Natural killer cell (primary cell): ENCODE measurements at regions not wholly inside any gene's neighbourhood (a gene's known extent, or its start where the extent isn't known, plus 50 kb on each side); places are given as distances from the start of the nearest gene placed in this dataset.
"Not testable (repeated sequence)": the region's sequence is repeated elsewhere in the genome, so short reads cannot be mapped to it uniquely, and the experiment has no call there.

Source experiments
- ATAC-seq, 3 donors: fragments of 150-1000 bp in 2 of 3; fragments of 200-7000 bp in 1 of 3; cut with Tn5 transposase; 1 replicate in 1 of 3; 2 replicates in 2 of 3; pipeline ENCODE4 v1.10.0; 2021; ENCODE audit warnings: mild to moderate bottlenecking in 2 of 3, moderate library complexity in 2 of 3
- DNase-seq, 2 donors: peaks; one replicate each; pipeline versions ENCODE4 v3.0.0 to v3.0.0-alpha.2; 2013 to 2021; ENCODE audit warnings: mixed read lengths in 1 of 2
- H3K27ac ChIP-seq: one replicate; pipeline ENCODE4 v1.5.1; 2013; ENCODE audit warnings: mild to moderate bottlenecking, low read length
- H3K27me3 ChIP-seq: one replicate; pipeline ENCODE4 v1.6.1; 2013; ENCODE audit warnings: low read length; ENCODE audit not compliant: control insufficient read depth, insufficient read depth
- H3K36me3 ChIP-seq: one replicate; pipeline ENCODE4 v1.6.1; 2013; ENCODE audit warnings: low read length; ENCODE audit not compliant: control insufficient read depth, insufficient read depth
- H3K4me1 ChIP-seq: one replicate; pipeline ENCODE4 v1.6.1; 2013; ENCODE audit warnings: low read length; ENCODE audit not compliant: control insufficient read depth, insufficient read depth
- H3K4me3 ChIP-seq: one replicate; pipeline ENCODE4 v1.5.1; 2013; ENCODE audit warnings: low read length
- H3K9me3 ChIP-seq: one replicate; pipeline ENCODE4 v1.6.1; 2013; ENCODE audit warnings: low read length; ENCODE audit not compliant: control insufficient read depth, insufficient read depth
- H3K27ac Mint-ChIP-seq, 2 donors: one replicate each; pipeline ENCODE4 v1.8.0; 2022; ENCODE audit warnings: mild to moderate bottlenecking in 2 of 2, mixed read lengths in 2 of 2, moderate library complexity in 1 of 2
- H3K27me3 Mint-ChIP-seq, 2 donors: one replicate each; pipeline ENCODE4 v1.8.0; 2022; ENCODE audit warnings: low read depth in 2 of 2, mixed read lengths in 2 of 2
- H3K36me3 Mint-ChIP-seq: one replicate; pipeline ENCODE4 v1.8.0; 2022; ENCODE audit warnings: mixed read lengths
- H3K4me1 Mint-ChIP-seq, 2 donors: one replicate each; pipeline ENCODE4 v1.8.0; 2022; ENCODE audit warnings: mixed read lengths in 2 of 2
- H3K4me3 Mint-ChIP-seq: one replicate; pipeline ENCODE4 v1.8.0; 2022; ENCODE audit warnings: mild to moderate bottlenecking, moderate library complexity, mixed read lengths
- H3K9me3 Mint-ChIP-seq, 2 donors: one replicate each; pipeline ENCODE4 v1.8.0; 2022; ENCODE audit warnings: mixed read lengths in 2 of 2
- WGBS: methylation state at CpG from one replicate; pipeline ENCODE4 v1.1.7; 2013; ENCODE audit warnings: missing lambda C conversion rate; ENCODE audit not compliant: insufficient coverage; 5-methylcytosine and 5-hydroxymethylcytosine counted together
- intact Hi-C: fragments of 100-400 bp; cut with micrococcal nuclease; formaldehyde crosslinking; loops from one replicate; pipeline ENCODE4 v1.14.2; 2022
- TF ChIP-seq, protein P1 (sequence below): fragments of 200-600 bp; IDR thresholded peaks from one replicate; pipeline ENCODE4 v1.8.0; 2022; ENCODE audit warnings: antibody characterized with exemption

DNA sequence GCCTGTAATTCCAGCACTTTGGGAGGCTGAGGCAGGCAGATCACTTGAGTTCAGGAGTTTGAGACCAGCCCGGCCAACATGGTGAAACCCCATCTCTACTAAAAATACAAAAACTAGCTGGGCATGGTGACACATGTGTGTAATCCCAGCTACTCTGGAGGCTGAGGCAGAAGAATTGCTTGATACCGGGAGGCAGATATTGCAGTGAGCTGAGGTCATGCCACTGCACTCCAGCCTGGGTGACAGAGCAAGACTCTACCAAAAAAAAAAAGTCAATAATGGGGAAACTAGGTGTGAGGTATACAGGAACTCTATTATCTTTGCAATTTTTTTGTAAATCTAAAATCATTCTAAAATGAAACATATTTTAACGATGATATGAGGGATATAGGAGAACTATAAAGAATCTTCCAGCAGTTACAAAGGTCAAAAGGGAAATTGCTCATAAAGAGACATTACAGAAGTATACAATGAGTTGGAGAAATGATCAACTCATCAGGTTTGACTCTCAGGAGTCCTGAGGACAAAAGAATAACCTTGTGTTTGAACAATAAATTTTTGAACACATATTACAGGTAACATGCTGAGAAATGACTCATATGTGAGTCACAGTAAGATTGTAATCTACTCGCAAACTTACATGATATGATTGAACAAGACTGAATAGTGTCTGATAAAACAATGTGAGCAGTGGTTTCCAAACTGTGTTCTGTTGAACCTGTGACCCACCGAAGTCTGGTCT is 272.6 kb downstream of the FGFR2 start:
- intact Hi-C loops: no loop called here
- Mint-ChIP-seq H3K4me1 (no peaks in the 10 kb centered on the region), H3K36me3 (no peaks in the 10 kb centered on the region), H3K27ac (no peak overlapping the region), H3K9me3 (no peaks in the 10 kb centered on the region), H3K4me3 (no peak overlapping the region), H3K27me3 (peaks cover 0 to 3% of the 10 kb centered on the region in 2 donors)
- no peaks in the 10 kb centered on the region for H3K36me3 ChIP-seq
- 90% methylated on average over 4 of the region's 5 CpGs for WGBS
- H3K4me3 ChIP-seq: no peak overlapping the region
- no peak for DNase-seq
- H3K4me1 ChIP-seq: no peaks in the 10 kb centered on the region
- H3K9me3 ChIP-seq: no peaks in the 10 kb centered on the region
- ATAC-seq: no peak
- H3K27ac ChIP-seq: no peak overlapping the region
- no peaks in the 10 kb centered on the region for H3K27me3 ChIP-seq
- TF ChIP-seq, protein P1, sequence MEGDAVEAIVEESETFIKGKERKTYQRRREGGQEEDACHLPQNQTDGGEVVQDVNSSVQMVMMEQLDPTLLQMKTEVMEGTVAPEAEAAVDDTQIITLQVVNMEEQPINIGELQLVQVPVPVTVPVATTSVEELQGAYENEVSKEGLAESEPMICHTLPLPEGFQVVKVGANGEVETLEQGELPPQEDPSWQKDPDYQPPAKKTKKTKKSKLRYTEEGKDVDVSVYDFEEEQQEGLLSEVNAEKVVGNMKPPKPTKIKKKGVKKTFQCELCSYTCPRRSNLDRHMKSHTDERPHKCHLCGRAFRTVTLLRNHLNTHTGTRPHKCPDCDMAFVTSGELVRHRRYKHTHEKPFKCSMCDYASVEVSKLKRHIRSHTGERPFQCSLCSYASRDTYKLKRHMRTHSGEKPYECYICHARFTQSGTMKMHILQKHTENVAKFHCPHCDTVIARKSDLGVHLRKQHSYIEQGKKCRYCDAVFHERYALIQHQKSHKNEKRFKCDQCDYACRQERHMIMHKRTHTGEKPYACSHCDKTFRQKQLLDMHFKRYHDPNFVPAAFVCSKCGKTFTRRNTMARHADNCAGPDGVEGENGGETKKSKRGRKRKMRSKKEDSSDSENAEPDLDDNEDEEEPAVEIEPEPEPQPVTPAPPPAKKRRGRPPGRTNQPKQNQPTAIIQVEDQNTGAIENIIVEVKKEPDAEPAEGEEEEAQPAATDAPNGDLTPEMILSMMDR: no peak

DNA sequence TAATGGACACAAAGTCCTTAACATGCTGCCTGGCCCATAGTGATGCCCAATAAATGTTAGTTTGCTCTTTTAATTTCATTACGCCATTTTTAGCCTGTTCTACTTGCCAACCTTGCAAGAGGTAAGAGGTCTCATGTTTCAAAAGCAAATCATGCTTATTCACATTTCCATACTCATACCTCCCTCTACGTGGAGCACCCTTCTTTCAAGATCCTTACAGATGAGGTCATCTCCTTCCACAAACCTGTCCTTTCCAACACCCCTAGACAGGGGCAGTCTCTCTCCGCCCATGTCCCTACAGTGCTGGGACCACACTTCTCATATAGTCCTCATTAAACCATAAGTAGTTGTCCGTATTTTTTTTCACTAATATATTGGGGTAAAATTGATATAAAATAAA is 271.3 kb downstream of the FGFR2 start:
- Histone ChIP-seq H3K27me3 (no peaks in the 10 kb centered on the region), H3K27ac (no peak overlapping the region), H3K4me3 (no peak overlapping the region), H3K9me3 (no peaks in the 10 kb centered on the region), H3K36me3 (no peaks in the 10 kb centered on the region), H3K4me1 (no peaks in the 10 kb centered on the region)
- Mint-ChIP-seq H3K9me3 (no peaks in the 10 kb centered on the region), H3K36me3 (no peaks in the 10 kb centered on the region), H3K27me3 (no peaks in the 10 kb centered on the region), H3K4me3 (no peak overlapping the region), H3K27ac (no peak overlapping the region), H3K4me1 (no peaks in the 10 kb centered on the region)
- no peak for DNase-seq
- TF ChIP-seq, protein P1: no peak
- intact Hi-C loops: no loop called here
- no peak for ATAC-seq
- 80% methylated on average over 3 of the region's 4 CpGs for WGBS

DNA sequence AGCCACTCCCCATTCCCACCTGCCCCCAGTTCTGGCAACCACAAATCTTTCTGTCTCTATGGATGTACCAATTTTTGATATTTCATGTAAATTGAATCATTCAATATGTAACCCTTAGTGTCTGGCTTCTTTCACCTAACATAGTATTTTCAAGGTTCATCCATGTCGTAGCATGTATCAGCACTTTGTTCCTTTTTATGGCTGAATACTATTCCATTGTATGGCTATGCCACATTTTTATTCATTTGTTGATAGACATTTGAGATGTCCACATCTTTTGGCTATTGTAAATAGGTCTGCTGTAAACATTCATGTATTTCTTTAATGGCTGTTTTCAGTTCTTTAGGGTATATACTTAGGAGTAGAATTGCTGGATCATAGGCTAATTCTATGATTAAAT is 270.5 kb downstream of the FGFR2 start:
- DNase-seq: no peak
- H3K9me3 ChIP-seq: no peaks in the 10 kb centered on the region
- H3K36me3 Mint-ChIP-seq: no peaks in the 10 kb centered on the region
- TF ChIP-seq, protein P1: no peak
- no peaks in the 10 kb centered on the region for H3K4me1 Mint-ChIP-seq
- WGBS: 67% methylated on average over 1 of the region's 1 CpG
- H3K27ac ChIP-seq: no peak overlapping the region
- no peaks in the 10 kb centered on the region for H3K36me3 ChIP-seq
- H3K4me3 Mint-ChIP-seq: no peak overlapping the region
- H3K27ac Mint-ChIP-seq: no peak overlapping the region
- ATAC-seq: no peak
- H3K4me1 ChIP-seq: no peaks in the 10 kb centered on the region
- H3K9me3 Mint-ChIP-seq: no peaks in the 10 kb centered on the region
- intact Hi-C loops: no loop called here
- H3K27me3 ChIP-seq: no peaks in the 10 kb centered on the region
- no peaks in the 10 kb centered on the region for H3K27me3 Mint-ChIP-seq
- H3K4me3 ChIP-seq: no peak overlapping the region

- H3K27ac Mint-ChIP-seq, H3K4me3 Mint-ChIP-seq, H3K36me3 ChIP-seq, H3K4me1 ChIP-seq, H3K27ac ChIP-seq, ATAC-seq, H3K4me3 ChIP-seq, H3K27me3 Mint-ChIP-seq, DNase-seq, H3K9me3 ChIP-seq, H3K4me1 Mint-ChIP-seq, H3K27me3 ChIP-seq, H3K36me3 Mint-ChIP-seq, H3K9me3 Mint-ChIP-seq, intact Hi-C loops: not testable (repeated sequence)
- 95% methylated on average over 4 of the region's 4 CpGs for WGBS
Measured at GRCh38 chr10:121329631-121330030, 268.6 kb downstream of the FGFR2 start.
